WTC11 (cell line): ENCODE measurements at regions not wholly inside any gene's neighbourhood (a gene's known extent, or its start where the extent isn't known, plus 50 kb on each side); places are given as distances from the start of the nearest gene placed in this dataset.

Experiments
- ATAC-seq: fragments of 200-7000 bp; cut with Tn5 transposase; 2 replicates; pipeline ENCODE4 v1.10.0; 2021; ENCODE audit warnings: mild to moderate bottlenecking, moderate library complexity
- CTCF ChIA-PET: fragments of 300-600 bp; sonication (Branson Sonifier 250); formaldehyde crosslinking; loops from one replicate; lab custom pipeline; 2021; ENCODE audit warnings: antibody characterized with exemption; lab: Charles Lee
- POLR2A ChIA-PET: fragments of 350-600 bp; sonication (Branson Sonifier 250); formaldehyde crosslinking; loops from one replicate; lab custom pipeline; 2021; ENCODE audit warnings: antibody characterized with exemption; lab: Charles Lee
- DNase-seq: peaks from one replicate; pipeline ENCODE4 v3.0.0; 2021; ENCODE audit warnings: low spot score
- H3K27ac Mint-ChIP-seq: 2 replicates; pipeline ENCODE4 v1.8.0; 2021; ENCODE audit warnings: mixed read lengths
- H3K27me3 Mint-ChIP-seq: 2 replicates; pipeline ENCODE4 v1.8.0; 2021; ENCODE audit warnings: low read depth, mild to moderate bottlenecking, moderate library complexity, mixed read lengths
- H3K36me3 Mint-ChIP-seq: 2 replicates; pipeline ENCODE4 v1.8.0; 2021; ENCODE audit warnings: mixed read lengths
- H3K4me1 Mint-ChIP-seq: 2 replicates; pipeline ENCODE4 v1.8.0; 2022; ENCODE audit warnings: mixed read lengths
- H3K4me3 Mint-ChIP-seq: 2 replicates; pipeline ENCODE4 v1.8.0; 2021; ENCODE audit warnings: mild to moderate bottlenecking, moderate library complexity, mixed read lengths
- H3K9me3 Mint-ChIP-seq: 2 replicates; pipeline ENCODE4 v1.8.0; 2021; ENCODE audit warnings: mixed read lengths
- ELF4 ChIP-seq: sonication (generic); formaldehyde crosslinking; IDR thresholded peaks from 2 replicates; pipeline ENCODE4 v1.8.1; 2022; ENCODE audit warnings: low read depth, mild to moderate bottlenecking, moderate library complexity, missing genetic modification reagents
- GABPB1 ChIP-seq: sonication (generic); formaldehyde crosslinking; IDR thresholded peaks from 2 replicates; pipeline ENCODE4 v1.8.1; 2023; ENCODE audit warnings: mild to moderate bottlenecking, missing genetic modification reagents
- MXD4 ChIP-seq: fragments of 250-450 bp; sonication (Bioruptor Pico); IDR thresholded peaks from 2 replicates; pipeline ENCODE4 v1.8.0; 2021; ENCODE audit warnings: mild to moderate bottlenecking, moderate library complexity, borderline replicate concordance
- MYBL2 ChIP-seq: sonication (generic); formaldehyde crosslinking; IDR thresholded peaks from 2 replicates; pipeline ENCODE4 v1.8.1; 2023; ENCODE audit warnings: mild to moderate bottlenecking, moderate library complexity, missing genetic modification reagents
- NR3C1 ChIP-seq: sonication (generic); formaldehyde crosslinking; conservative IDR thresholded peaks from 2 replicates; pipeline ENCODE4 v1.8.1; 2023; ENCODE audit warnings: low read depth, mild to moderate bottlenecking, missing genetic modification reagents
- PRRX2 ChIP-seq: fragments of 250-450 bp; sonication (Bioruptor Pico); IDR thresholded peaks from 2 replicates; pipeline ENCODE4 v1.8.0; 2021; ENCODE audit warnings: mild to moderate bottlenecking
- SMAD4 ChIP-seq: sonication (generic); formaldehyde crosslinking; IDR thresholded peaks from 2 replicates; pipeline ENCODE4 v1.8.0; 2022; ENCODE audit warnings: mild to moderate bottlenecking, missing genetic modification reagents
- SP1 ChIP-seq: sonication (generic); formaldehyde crosslinking; conservative IDR thresholded peaks from 2 replicates; pipeline ENCODE4 v1.8.1; 2022; ENCODE audit warnings: missing genetic modification reagents
- TCF7 ChIP-seq: sonication (generic); formaldehyde crosslinking; IDR thresholded peaks from 2 replicates; pipeline ENCODE4 v1.8.0; 2022; ENCODE audit warnings: mild to moderate bottlenecking, low read depth, missing genetic modification reagents, moderate library complexity
- TEAD1 ChIP-seq: sonication (generic); formaldehyde crosslinking; IDR thresholded peaks from 2 replicates; pipeline ENCODE4 v1.8.0; 2022; ENCODE audit warnings: mild to moderate bottlenecking, missing genetic modification reagents
- TEAD4 ChIP-seq: sonication (generic); formaldehyde crosslinking; IDR thresholded peaks from 2 replicates; pipeline ENCODE4 v1.8.0; 2022; ENCODE audit warnings: mild to moderate bottlenecking, missing genetic modification reagents
- TP53 ChIP-seq: sonication (generic); formaldehyde crosslinking; IDR thresholded peaks from 2 replicates; pipeline ENCODE4 v1.8.1; 2023; ENCODE audit warnings: mild to moderate bottlenecking, missing genetic modification reagents
- ZNF121 ChIP-seq: sonication (generic); formaldehyde crosslinking; IDR thresholded peaks from 2 replicates; pipeline ENCODE4 v1.8.0; 2023; ENCODE audit warnings: missing genetic modification reagents
- ZNF138 ChIP-seq: sonication (generic); formaldehyde crosslinking; conservative IDR thresholded peaks from 2 replicates; pipeline ENCODE4 v1.8.1; 2022; ENCODE audit warnings: mild to moderate bottlenecking, moderate library complexity, missing genetic modification reagents
- ZNF263 ChIP-seq: sonication (generic); formaldehyde crosslinking; IDR thresholded peaks from 2 replicates; pipeline ENCODE4 v1.8.1; 2022; ENCODE audit warnings: low read depth, mild to moderate bottlenecking, moderate library complexity, missing genetic modification reagents
- ZNF396 ChIP-seq: fragments of 250-450 bp; sonication (Bioruptor Pico); IDR thresholded peaks from 2 replicates; pipeline ENCODE4 v1.8.0; 2021; ENCODE audit warnings: mild to moderate bottlenecking, moderate library complexity, borderline replicate concordance
- TF ChIP-seq, protein P1 (sequence below): sonication (generic); formaldehyde crosslinking; IDR thresholded peaks from 2 replicates; pipeline ENCODE4 v1.8.1; 2022; ENCODE audit warnings: low read depth, missing genetic modification reagents, borderline replicate concordance
- TF ChIP-seq, protein P2 (sequence below): sonication (generic); formaldehyde crosslinking; IDR thresholded peaks from 2 replicates; pipeline ENCODE4 v1.8.1; 2023; ENCODE audit warnings: mild to moderate bottlenecking, missing genetic modification reagents
- TF ChIP-seq, protein P3 (sequence below): sonication (generic); formaldehyde crosslinking; IDR thresholded peaks from 2 replicates; pipeline ENCODE4 v1.8.1; 2023; ENCODE audit warnings: mild to moderate bottlenecking, missing genetic modification reagents, moderate library complexity
- TF ChIP-seq, protein P4 (sequence below): sonication (generic); formaldehyde crosslinking; IDR thresholded peaks from 2 replicates; pipeline ENCODE4 v1.8.0; 2023; ENCODE audit warnings: mild to moderate bottlenecking, missing genetic modification reagents
- TF ChIP-seq, protein P5 (sequence below): fragments of 250-450 bp; sonication (Bioruptor Pico); IDR thresholded peaks from 2 replicates; pipeline ENCODE4 v1.9.0; 2021; ENCODE audit warnings: mild to moderate bottlenecking

DNA sequence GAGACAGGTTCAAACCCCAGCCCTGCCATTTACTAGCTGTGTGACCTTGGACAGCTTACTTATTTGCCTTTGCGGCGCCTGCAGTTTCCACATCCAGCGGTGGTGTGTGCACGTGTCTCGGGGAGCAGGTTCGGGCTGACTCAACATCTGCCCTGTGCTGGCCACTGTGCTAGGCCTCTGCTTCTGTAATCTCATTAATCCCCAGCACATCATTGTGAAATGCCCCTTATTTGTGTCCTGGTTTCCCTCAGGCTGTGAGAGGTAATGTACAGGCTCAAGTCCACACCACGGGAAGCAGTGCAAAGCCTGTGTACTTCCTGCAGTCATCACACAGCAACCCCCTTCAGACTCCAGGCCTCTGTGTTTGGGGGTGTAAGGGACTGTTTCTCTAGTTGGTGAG, 285.7 kb downstream of the RPS24 start:
- no peak overlapping the region for H3K4me3 Mint-ChIP-seq
- no peaks in the 10 kb centered on the region for H3K27me3 Mint-ChIP-seq
- POLR2A ChIA-PET, result no interaction called here
- no peak for ATAC-seq
- CTCF ChIA-PET, result interaction anchor here (0.5 kb wide), 1 partner anchor 882 kb away, joined by 3 read pairs; no protein-coding TSS in a partner anchor
- H3K9me3 Mint-ChIP-seq, result no peaks in the 10 kb centered on the region
- no peak for DNase-seq
- TF ChIP-seq GABPB1 (CRISPR knock-in tag), result peak; percentile 51; the same call in 1 of the 2 replicates
- no peak for TF ChIP-seq MXD4
- TF ChIP-seq, all 79 proteins: peak for 1
- Mint-ChIP-seq H3K36me3 (no peaks in the 10 kb centered on the region), H3K4me1 (peaks cover 7% of the 10 kb centered on the region), H3K27ac (no peak overlapping the region)

DNA sequence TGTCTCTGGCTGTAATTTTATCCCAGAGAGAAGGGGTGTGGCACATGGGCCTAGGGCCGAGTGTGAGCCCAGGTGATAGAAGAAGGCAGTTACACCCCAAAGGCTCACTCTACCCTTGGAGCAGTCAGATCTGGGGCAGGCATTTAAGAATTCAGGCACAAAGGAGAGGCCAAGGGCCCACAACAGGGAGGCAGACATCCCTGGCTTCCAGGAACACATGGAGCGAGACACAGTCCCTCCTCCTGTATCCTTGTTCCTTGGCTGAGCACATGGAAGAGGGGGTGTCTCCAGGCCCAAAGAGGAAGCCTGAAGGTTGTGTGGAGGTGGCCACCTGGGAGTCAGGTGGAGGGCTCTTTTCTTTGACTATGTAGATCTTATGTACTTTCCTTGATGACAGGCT, 286.2 kb downstream of the RPS24 start:
- Mint-ChIP-seq H3K4me3 (no peak overlapping the region), H3K27ac (no peak overlapping the region)

DNA sequence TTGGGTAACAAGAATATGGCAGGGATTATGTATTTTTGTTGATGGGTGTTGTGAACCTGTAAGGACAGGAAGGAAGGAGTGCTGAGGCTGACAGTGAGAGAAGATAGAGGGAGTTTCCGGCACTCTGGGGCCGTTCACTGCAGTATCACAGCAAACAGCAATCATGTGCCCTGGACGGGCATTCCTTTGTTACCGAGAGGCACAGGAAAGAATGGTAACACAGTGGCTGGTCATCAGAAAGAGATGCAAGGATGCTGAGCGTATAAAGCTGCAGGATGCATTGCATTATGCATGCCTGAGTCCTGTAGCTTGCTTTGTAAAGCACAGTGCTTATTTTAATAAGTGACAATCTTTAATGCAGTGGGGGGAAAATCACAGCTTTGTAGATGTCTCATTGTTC, 286.8 kb downstream of the RPS24 start:
- DNase-seq (no peak), ATAC-seq (no peak)
- ChIA-PET POLR2A (no interaction called here), CTCF (no interaction called here)
- no peaks in the 10 kb centered on the region for H3K36me3 Mint-ChIP-seq
- no peaks in the 10 kb centered on the region for H3K27me3 Mint-ChIP-seq
- no peak overlapping the region for H3K27ac Mint-ChIP-seq
- TF ChIP-seq TEAD4 (no peak), SP1 (CRISPR knock-in tag) (no peak), ELF4 (CRISPR knock-in tag) (no peak), TEAD1 (CRISPR knock-in tag) (no peak), ZNF263 (no peak), TCF7 (CRISPR knock-in tag) (no peak), SMAD4 (no peak), NR3C1 (CRISPR knock-in tag) (no peak), MYBL2 (CRISPR knock-in tag) (no peak), GABPB1 (CRISPR knock-in tag) (no peak), ZNF138 (CRISPR knock-in tag) (no peak), PRRX2 (CRISPR knock-in tag) (no peak), ZNF121 (CRISPR knock-in tag) (no peak)
- TF ChIP-seq, protein P1, sequence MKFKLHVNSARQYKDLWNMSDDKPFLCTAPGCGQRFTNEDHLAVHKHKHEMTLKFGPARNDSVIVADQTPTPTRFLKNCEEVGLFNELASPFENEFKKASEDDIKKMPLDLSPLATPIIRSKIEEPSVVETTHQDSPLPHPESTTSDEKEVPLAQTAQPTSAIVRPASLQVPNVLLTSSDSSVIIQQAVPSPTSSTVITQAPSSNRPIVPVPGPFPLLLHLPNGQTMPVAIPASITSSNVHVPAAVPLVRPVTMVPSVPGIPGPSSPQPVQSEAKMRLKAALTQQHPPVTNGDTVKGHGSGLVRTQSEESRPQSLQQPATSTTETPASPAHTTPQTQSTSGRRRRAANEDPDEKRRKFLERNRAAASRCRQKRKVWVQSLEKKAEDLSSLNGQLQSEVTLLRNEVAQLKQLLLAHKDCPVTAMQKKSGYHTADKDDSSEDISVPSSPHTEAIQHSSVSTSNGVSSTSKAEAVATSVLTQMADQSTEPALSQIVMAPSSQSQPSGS (CRISPR knock-in tag), result no peak
- TF ChIP-seq, protein P2, sequence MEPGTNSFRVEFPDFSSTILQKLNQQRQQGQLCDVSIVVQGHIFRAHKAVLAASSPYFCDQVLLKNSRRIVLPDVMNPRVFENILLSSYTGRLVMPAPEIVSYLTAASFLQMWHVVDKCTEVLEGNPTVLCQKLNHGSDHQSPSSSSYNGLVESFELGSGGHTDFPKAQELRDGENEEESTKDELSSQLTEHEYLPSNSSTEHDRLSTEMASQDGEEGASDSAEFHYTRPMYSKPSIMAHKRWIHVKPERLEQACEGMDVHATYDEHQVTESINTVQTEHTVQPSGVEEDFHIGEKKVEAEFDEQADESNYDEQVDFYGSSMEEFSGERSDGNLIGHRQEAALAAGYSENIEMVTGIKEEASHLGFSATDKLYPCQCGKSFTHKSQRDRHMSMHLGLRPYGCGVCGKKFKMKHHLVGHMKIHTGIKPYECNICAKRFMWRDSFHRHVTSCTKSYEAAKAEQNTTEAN (CRISPR knock-in tag), result no peak
- H3K4me3 Mint-ChIP-seq, result no peak overlapping the region
- peaks cover 5% of the 10 kb centered on the region for H3K9me3 Mint-ChIP-seq
- H3K4me1 Mint-ChIP-seq, result peaks cover 7% of the 10 kb centered on the region

More for the DNA sequence above, 286.2 kb downstream of the RPS24 start:
- Mint-ChIP-seq H3K9me3 (no peaks in the 10 kb centered on the region), H3K4me1 (peaks cover 7% of the 10 kb centered on the region), H3K36me3 (no peaks in the 10 kb centered on the region), H3K27me3 (no peaks in the 10 kb centered on the region)
- POLR2A ChIA-PET, result no interaction called here
- DNase-seq (no peak), ATAC-seq (no peak)
- CTCF ChIA-PET, result no interaction called here
- TF ChIP-seq, protein P3, sequence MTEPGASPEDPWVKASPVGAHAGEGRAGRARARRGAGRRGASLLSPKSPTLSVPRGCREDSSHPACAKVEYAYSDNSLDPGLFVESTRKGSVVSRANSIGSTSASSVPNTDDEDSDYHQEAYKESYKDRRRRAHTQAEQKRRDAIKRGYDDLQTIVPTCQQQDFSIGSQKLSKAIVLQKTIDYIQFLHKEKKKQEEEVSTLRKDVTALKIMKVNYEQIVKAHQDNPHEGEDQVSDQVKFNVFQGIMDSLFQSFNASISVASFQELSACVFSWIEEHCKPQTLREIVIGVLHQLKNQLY (CRISPR knock-in tag), result no peak
- TF ChIP-seq ZNF396 (CRISPR knock-in tag) (no peak), TP53 (no peak)
- TF ChIP-seq, protein P4, sequence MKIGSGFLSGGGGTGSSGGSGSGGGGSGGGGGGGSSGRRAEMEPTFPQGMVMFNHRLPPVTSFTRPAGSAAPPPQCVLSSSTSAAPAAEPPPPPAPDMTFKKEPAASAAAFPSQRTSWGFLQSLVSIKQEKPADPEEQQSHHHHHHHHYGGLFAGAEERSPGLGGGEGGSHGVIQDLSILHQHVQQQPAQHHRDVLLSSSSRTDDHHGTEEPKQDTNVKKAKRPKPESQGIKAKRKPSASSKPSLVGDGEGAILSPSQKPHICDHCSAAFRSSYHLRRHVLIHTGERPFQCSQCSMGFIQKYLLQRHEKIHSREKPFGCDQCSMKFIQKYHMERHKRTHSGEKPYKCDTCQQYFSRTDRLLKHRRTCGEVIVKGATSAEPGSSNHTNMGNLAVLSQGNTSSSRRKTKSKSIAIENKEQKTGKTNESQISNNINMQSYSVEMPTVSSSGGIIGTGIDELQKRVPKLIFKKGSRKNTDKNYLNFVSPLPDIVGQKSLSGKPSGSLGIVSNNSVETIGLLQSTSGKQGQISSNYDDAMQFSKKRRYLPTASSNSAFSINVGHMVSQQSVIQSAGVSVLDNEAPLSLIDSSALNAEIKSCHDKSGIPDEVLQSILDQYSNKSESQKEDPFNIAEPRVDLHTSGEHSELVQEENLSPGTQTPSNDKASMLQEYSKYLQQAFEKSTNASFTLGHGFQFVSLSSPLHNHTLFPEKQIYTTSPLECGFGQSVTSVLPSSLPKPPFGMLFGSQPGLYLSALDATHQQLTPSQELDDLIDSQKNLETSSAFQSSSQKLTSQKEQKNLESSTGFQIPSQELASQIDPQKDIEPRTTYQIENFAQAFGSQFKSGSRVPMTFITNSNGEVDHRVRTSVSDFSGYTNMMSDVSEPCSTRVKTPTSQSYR (CRISPR knock-in tag), result no peak
- TF ChIP-seq, protein P5, sequence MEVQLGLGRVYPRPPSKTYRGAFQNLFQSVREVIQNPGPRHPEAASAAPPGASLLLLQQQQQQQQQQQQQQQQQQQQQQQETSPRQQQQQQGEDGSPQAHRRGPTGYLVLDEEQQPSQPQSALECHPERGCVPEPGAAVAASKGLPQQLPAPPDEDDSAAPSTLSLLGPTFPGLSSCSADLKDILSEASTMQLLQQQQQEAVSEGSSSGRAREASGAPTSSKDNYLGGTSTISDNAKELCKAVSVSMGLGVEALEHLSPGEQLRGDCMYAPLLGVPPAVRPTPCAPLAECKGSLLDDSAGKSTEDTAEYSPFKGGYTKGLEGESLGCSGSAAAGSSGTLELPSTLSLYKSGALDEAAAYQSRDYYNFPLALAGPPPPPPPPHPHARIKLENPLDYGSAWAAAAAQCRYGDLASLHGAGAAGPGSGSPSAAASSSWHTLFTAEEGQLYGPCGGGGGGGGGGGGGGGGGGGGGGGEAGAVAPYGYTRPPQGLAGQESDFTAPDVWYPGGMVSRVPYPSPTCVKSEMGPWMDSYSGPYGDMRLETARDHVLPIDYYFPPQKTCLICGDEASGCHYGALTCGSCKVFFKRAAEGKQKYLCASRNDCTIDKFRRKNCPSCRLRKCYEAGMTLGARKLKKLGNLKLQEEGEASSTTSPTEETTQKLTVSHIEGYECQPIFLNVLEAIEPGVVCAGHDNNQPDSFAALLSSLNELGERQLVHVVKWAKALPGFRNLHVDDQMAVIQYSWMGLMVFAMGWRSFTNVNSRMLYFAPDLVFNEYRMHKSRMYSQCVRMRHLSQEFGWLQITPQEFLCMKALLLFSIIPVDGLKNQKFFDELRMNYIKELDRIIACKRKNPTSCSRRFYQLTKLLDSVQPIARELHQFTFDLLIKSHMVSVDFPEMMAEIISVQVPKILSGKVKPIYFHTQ, result no peak
